Activated CD4-positive, alpha-beta T cell treated with anti-CD3 and anti-CD28 coated beads, Interleukin-2, amount 50 U/mL, for 1 hour (primary cell): ENCODE measurements at regions not wholly inside any gene's neighbourhood (a gene's known extent, or its start where the extent isn't known, plus 50 kb on each side); places are given as distances from the start of the nearest gene placed in this dataset.

Source experiments
- DNase-seq: peaks from one replicate; pipeline ENCODE4 v3.0.0-alpha.2; 2020

GRCh38 chr5:38094889-38095288 is 163.5 kb upstream of the EGFLAM start:
- DNase-seq = no peak

GRCh38 chr5:38093855-38094254 is 164.5 kb upstream of the EGFLAM start:
- no peak for DNase-seq

- DNase-seq = no peak
Measured at GRCh38 chr5:38086777-38087176, 171.6 kb upstream of the EGFLAM start.

- DNase-seq = no peak
Measured at GRCh38 chr5:38079620-38080402, 178.5 kb upstream of the EGFLAM start.

GRCh38 chr5:38078161-38078560 is 180.2 kb upstream of the EGFLAM start:
- DNase-seq = no peak

GRCh38 chr5:38077652-38078051 is 180.7 kb upstream of the EGFLAM start:
- DNase-seq = no peak

GRCh38 chr5:38071831-38072694 is 186.3 kb upstream of the EGFLAM start:
- DNase-seq = no peak

- DNase-seq = no peak
Measured at GRCh38 chr5:38070304-38070950, 187.9 kb upstream of the EGFLAM start.

GRCh38 chr5:38069360-38069759 is 189.0 kb upstream of the EGFLAM start:
- DNase-seq = no peak

GRCh38 chr5:38060354-38060753 is 198.0 kb upstream of the EGFLAM start:
- DNase-seq = no peak

- DNase-seq = no peak
Measured at GRCh38 chr5:38059876-38060275, 198.5 kb upstream of the EGFLAM start.

- DNase-seq = no peak
Measured at GRCh38 chr5:38051711-38052511, 206.4 kb upstream of the EGFLAM start.

GRCh38 chr5:38048400-38048799 is 208.6 kb upstream of the GDNF start:
- DNase-seq = no peak

- DNase-seq = no peak
Measured at GRCh38 chr5:38046103-38046502, 206.3 kb upstream of the GDNF start.

GRCh38 chr5:38045446-38045845 is 205.6 kb upstream of the GDNF start:
- no peak for DNase-seq

- no peak for DNase-seq
Measured at GRCh38 chr5:38039826-38040225, 200.0 kb upstream of the GDNF start.

- DNase-seq = no peak
Measured at GRCh38 chr5:38039091-38039490, 199.2 kb upstream of the GDNF start.

GRCh38 chr5:38036765-38037164 is 196.9 kb upstream of the GDNF start:
- no peak for DNase-seq

GRCh38 chr5:38032149-38032548 is 192.3 kb upstream of the GDNF start:
- DNase-seq = no peak

- DNase-seq = no peak
Measured at GRCh38 chr5:38031304-38031703, 191.5 kb upstream of the GDNF start.

GRCh38 chr5:38029397-38030065 is 189.7 kb upstream of the GDNF start:
- DNase-seq = no peak

GRCh38 chr5:38023799-38024198 is 184.0 kb upstream of the GDNF start:
- DNase-seq = no peak
